ENCODE measurements at regions not wholly inside any gene's neighbourhood (a gene's known extent, or its start where the extent isn't known, plus 50 kb on each side); places are given as distances from the start of the nearest gene placed in this dataset.

GRCh38 chr6:127030111-127030510, 88.4 kb upstream of the RSPO3 start (continued):
- no peak for TF ChIP-seq ZNF423 (CRISPR knock-in tag; IDR thresholded peaks at IDR 0.05)

- CTCF ChIA-PET = no interaction called here
- TF ChIP-seq ZNF317 (CRISPR knock-in tag; IDR thresholded peaks at IDR 0.05; ENCODE audit: borderline replicate concordance, low read depth) (no peak), AFF4 (CRISPR knock-in tag; IDR thresholded peaks at IDR 0.05; ENCODE audit: borderline replicate concordance) (no peak), HMGA2 (CRISPR knock-in tag; IDR thresholded peaks at IDR 0.05) (no peak), ZNF423 (CRISPR knock-in tag; IDR thresholded peaks at IDR 0.05) (no peak), AR (CRISPR knock-in tag; IDR thresholded peaks at IDR 0.05) (no peak), SOX15 (CRISPR knock-in tag; IDR thresholded peaks at IDR 0.05) (no peak), GRHL2 (CRISPR knock-in tag; IDR thresholded peaks at IDR 0.05; ENCODE audit: insufficient replicate concordance, severe bottlenecking) (no peak), ETV6 (CRISPR knock-in tag; IDR thresholded peaks at IDR 0.05) (no peak)
- Mint-ChIP-seq H3K9me3 (no peaks in the 10 kb centered on the region), H3K4me3 (no peak overlapping the region), H3K27me3 (ENCODE audit: low read depth) (no peaks in the 10 kb centered on the region), H3K27ac (no peak overlapping the region), H3K4me1 (no peaks in the 10 kb centered on the region), H3K36me3 (no peaks in the 10 kb centered on the region)
- POLR2A ChIA-PET = no interaction called here
- DNase-seq (ENCODE audit: low spot score) = no peak
- no peak for ATAC-seq
Measured at GRCh38 chr6:127030836-127031235, 87.6 kb upstream of the RSPO3 start.

- H3K4me1 Mint-ChIP-seq = no peaks in the 10 kb centered on the region
- CTCF ChIA-PET = no interaction called here
- no peaks in the 10 kb centered on the region for H3K9me3 Mint-ChIP-seq
- H3K27me3 Mint-ChIP-seq (ENCODE audit: low read depth) = no peaks in the 10 kb centered on the region
- POLR2A ChIA-PET = no interaction called here
- no peak overlapping the region for H3K4me3 Mint-ChIP-seq
- H3K27ac Mint-ChIP-seq = no peak overlapping the region
- ATAC-seq (no peak), DNase-seq (ENCODE audit: low spot score) (no peak)
- TF ChIP-seq OVOL2 (CRISPR knock-in tag; IDR thresholded peaks at IDR 0.05; ENCODE audit: borderline replicate concordance) (no peak), TP53 (CRISPR knock-in tag; IDR thresholded peaks at IDR 0.05) (no peak), PRDM15 (CRISPR knock-in tag; IDR thresholded peaks at IDR 0.05) (no peak), ESRRA (CRISPR knock-in tag; IDR thresholded peaks at IDR 0.05; ENCODE audit: borderline replicate concordance) (no peak), SP1 (CRISPR knock-in tag; conservative IDR thresholded peaks at IDR 0.05) (no peak), CBFB (CRISPR knock-in tag; IDR thresholded peaks at IDR 0.05; ENCODE audit: low read depth) (no peak), KAT7 (CRISPR knock-in tag; IDR thresholded peaks at IDR 0.05; ENCODE audit: borderline replicate concordance) (no peak), E2F5 (CRISPR knock-in tag; IDR thresholded peaks at IDR 0.05) (no peak), ETV6 (CRISPR knock-in tag; IDR thresholded peaks at IDR 0.05) (no peak), MYBL2 (CRISPR knock-in tag; IDR thresholded peaks at IDR 0.05) (no peak), TEAD4 (CRISPR knock-in tag; IDR thresholded peaks at IDR 0.05) (no peak), ZNF219 (CRISPR knock-in tag; IDR thresholded peaks at IDR 0.05; ENCODE audit: borderline replicate concordance) (no peak), HMGA2 (CRISPR knock-in tag; IDR thresholded peaks at IDR 0.05) (no peak), ZNF671 (CRISPR knock-in tag; IDR thresholded peaks at IDR 0.05) (no peak), CTCF (IDR thresholded peaks at IDR 0.05) (no peak)
- no peaks in the 10 kb centered on the region for H3K36me3 Mint-ChIP-seq
Measured at GRCh38 chr6:127031511-127031910, 87.0 kb upstream of the RSPO3 start.

Measured in WTC11 (cell line).